Panc1 (cell line): ENCODE measurements at regions not wholly inside any gene's neighbourhood (a gene's known extent, or its start where the extent isn't known, plus 50 kb on each side); places are given as distances from the start of the nearest gene placed in this dataset.

Experiments
- ATAC-seq: fragments of 200-7000 bp; cut with Tn5 transposase; 2 replicates; pipeline ENCODE4 v1.9.1; 2020; ENCODE audit warnings: mild to moderate bottlenecking, moderate library complexity
- BruUV-seq: library from RNA; stranded (reverse); fragments of 400-500 nt; replicated peaks from 2 replicates; lab custom pipeline; 2021; lab: Mats Ljungman, UMichigan
- CTCF ChIA-PET: fragments of 300-600 bp; sonication (Branson Sonifier 250); formaldehyde crosslinking; loops from one replicate; lab custom pipeline; 2022; ENCODE audit warnings: antibody characterized with exemption; lab: Charles Lee
- POLR2A ChIA-PET: fragments of 300-600 bp; sonication (Branson Sonifier 250); formaldehyde crosslinking; loops from one replicate; lab custom pipeline; 2022; ENCODE audit warnings: antibody characterized with exemption; lab: Charles Lee
- DNase-seq: peaks from one replicate; pipeline ENCODE4 v3.0.0-alpha.2; 2010; ENCODE audit warnings: low read depth, low spot score
- H3K27ac ChIP-seq: 2 replicates; pipeline ENCODE4 v1.5.1; 2011; ENCODE audit warnings: mild to moderate bottlenecking, low read length, inconsistent platforms
- H3K27me3 ChIP-seq: fragments of 200-500 bp; sonication (Bioruptor generic); 2 replicates; pipeline ENCODE4 v1.6.0; 2014; ENCODE audit warnings: low read length, inconsistent platforms; ENCODE audit not compliant: control insufficient read depth, insufficient read depth
- H3K36me3 ChIP-seq: fragments of 200-500 bp; sonication (Bioruptor generic); 2 replicates; pipeline ENCODE4 v1.5.1; 2014; ENCODE audit warnings: inconsistent platforms, mild to moderate bottlenecking, low read length, moderate library complexity; ENCODE audit not compliant: control insufficient read depth, insufficient read depth
- H3K4me1 ChIP-seq: 2 replicates; pipeline ENCODE4 v1.5.1; 2011; ENCODE audit warnings: inconsistent platforms, mild to moderate bottlenecking, low read length, moderate library complexity; ENCODE audit not compliant: control insufficient read depth, insufficient read depth
- H3K4me3 ChIP-seq, 2 experiments: 2 replicates each; pipeline ENCODE4 v1.5.1; 2011 to 2012; ENCODE audit warnings: low read depth in 2 of 2, low read length in 2 of 2, mild to moderate bottlenecking in 2 of 2, inconsistent platforms in 1 of 2, moderate library complexity in 1 of 2
- H3K9me3 ChIP-seq: fragments of 200-500 bp; sonication (Bioruptor generic); 2 replicates; pipeline ENCODE4 v1.5.1; 2014; ENCODE audit warnings: low read depth, mild to moderate bottlenecking, inconsistent platforms, low read length, moderate library complexity; ENCODE audit not compliant: control insufficient read depth, insufficient read depth
- POLR2AphosphoS5 ChIP-seq: IDR thresholded peaks from 2 replicates; pipeline ENCODE4 v1.6.1; 2012; ENCODE audit warnings: mild to moderate bottlenecking, low read depth, low read length, moderate library complexity
- SIN3A ChIP-seq: IDR thresholded peaks from 2 replicates; pipeline ENCODE4 v1.6.1; 2012; ENCODE audit warnings: low read depth, mild to moderate bottlenecking, low read length, moderate library complexity, borderline replicate concordance; ENCODE audit not compliant: insufficient read depth
- TCF7L2 ChIP-seq: IDR thresholded peaks from 2 replicates; pipeline ENCODE4 v1.6.1; 2011; ENCODE audit warnings: mild to moderate bottlenecking, low read depth, low read length, inconsistent platforms
- in situ Hi-C: cut with HindIII; loops from 2 replicates; pipeline ENCODE4 v1.10.0; 2016; ENCODE audit warnings: low sequenced_read_pairs, low pct_unique_long_range_greater_than_20kb
- intact Hi-C: fragments of 100-400 bp; cut with micrococcal nuclease; formaldehyde crosslinking; loops from one replicate; pipeline ENCODE4 v1.10.0; 2022; ENCODE audit not compliant: unreplicated experiment
- TF ChIP-seq, protein P1 (sequence below), 2 experiments: IDR thresholded peaks; 2 replicates each; pipeline ENCODE4 v1.6.1; 2011 to 2012; ENCODE audit warnings: low read depth in 2 of 2, control low read depth in 1 of 2, low read length in 1 of 2, mild to moderate bottlenecking in 1 of 2, moderate library complexity in 1 of 2; ENCODE audit not compliant: insufficient read depth in 1 of 2
- TF ChIP-seq, protein P2 (sequence below): fragments of 450-650 bp; IDR thresholded peaks from 2 replicates; pipeline ENCODE4 v1.5.1; 2017; ENCODE audit warnings: mild to moderate bottlenecking

GRCh38 chr11:123264431-123264780 is 69.4 kb upstream of the CLMP start:
- ATAC-seq (no peak), DNase-seq (no peak)
- intact Hi-C loops (no loop called here), in situ Hi-C loops (no loop called here)
- no peak overlapping the region for H3K27ac ChIP-seq
- H3K4me3 ChIP-seq = no peak overlapping the region
- peaks cover 11% of the 10 kb centered on the region for H3K27me3 ChIP-seq
- H3K9me3 ChIP-seq = no peaks in the 10 kb centered on the region
- ChIA-PET CTCF (no interaction called here), POLR2A (no interaction called here)
- peaks cover 7% of the 10 kb centered on the region; the same call in 1 of the 2 replicates for H3K4me1 ChIP-seq
- TF ChIP-seq SIN3A = no peak
- TF ChIP-seq, protein P1, sequence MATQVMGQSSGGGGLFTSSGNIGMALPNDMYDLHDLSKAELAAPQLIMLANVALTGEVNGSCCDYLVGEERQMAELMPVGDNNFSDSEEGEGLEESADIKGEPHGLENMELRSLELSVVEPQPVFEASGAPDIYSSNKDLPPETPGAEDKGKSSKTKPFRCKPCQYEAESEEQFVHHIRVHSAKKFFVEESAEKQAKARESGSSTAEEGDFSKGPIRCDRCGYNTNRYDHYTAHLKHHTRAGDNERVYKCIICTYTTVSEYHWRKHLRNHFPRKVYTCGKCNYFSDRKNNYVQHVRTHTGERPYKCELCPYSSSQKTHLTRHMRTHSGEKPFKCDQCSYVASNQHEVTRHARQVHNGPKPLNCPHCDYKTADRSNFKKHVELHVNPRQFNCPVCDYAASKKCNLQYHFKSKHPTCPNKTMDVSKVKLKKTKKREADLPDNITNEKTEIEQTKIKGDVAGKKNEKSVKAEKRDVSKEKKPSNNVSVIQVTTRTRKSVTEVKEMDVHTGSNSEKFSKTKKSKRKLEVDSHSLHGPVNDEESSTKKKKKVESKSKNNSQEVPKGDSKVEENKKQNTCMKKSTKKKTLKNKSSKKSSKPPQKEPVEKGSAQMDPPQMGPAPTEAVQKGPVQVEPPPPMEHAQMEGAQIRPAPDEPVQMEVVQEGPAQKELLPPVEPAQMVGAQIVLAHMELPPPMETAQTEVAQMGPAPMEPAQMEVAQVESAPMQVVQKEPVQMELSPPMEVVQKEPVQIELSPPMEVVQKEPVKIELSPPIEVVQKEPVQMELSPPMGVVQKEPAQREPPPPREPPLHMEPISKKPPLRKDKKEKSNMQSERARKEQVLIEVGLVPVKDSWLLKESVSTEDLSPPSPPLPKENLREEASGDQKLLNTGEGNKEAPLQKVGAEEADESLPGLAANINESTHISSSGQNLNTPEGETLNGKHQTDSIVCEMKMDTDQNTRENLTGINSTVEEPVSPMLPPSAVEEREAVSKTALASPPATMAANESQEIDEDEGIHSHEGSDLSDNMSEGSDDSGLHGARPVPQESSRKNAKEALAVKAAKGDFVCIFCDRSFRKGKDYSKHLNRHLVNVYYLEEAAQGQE (IDR thresholded peaks at IDR 0.05; ENCODE audit: insufficient read depth in 1 of 2, low read depth in 2 of 2, low read length in 1 of 2) = no peak
- TF ChIP-seq POLR2AphosphoS5 = no peak
- TF ChIP-seq, protein P2, sequence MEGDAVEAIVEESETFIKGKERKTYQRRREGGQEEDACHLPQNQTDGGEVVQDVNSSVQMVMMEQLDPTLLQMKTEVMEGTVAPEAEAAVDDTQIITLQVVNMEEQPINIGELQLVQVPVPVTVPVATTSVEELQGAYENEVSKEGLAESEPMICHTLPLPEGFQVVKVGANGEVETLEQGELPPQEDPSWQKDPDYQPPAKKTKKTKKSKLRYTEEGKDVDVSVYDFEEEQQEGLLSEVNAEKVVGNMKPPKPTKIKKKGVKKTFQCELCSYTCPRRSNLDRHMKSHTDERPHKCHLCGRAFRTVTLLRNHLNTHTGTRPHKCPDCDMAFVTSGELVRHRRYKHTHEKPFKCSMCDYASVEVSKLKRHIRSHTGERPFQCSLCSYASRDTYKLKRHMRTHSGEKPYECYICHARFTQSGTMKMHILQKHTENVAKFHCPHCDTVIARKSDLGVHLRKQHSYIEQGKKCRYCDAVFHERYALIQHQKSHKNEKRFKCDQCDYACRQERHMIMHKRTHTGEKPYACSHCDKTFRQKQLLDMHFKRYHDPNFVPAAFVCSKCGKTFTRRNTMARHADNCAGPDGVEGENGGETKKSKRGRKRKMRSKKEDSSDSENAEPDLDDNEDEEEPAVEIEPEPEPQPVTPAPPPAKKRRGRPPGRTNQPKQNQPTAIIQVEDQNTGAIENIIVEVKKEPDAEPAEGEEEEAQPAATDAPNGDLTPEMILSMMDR = no peak
- no peak for TF ChIP-seq TCF7L2
- BruUV-seq = no TSS peak
- H3K36me3 ChIP-seq = no peaks in the 10 kb centered on the region

- Histone ChIP-seq H3K36me3 (no peaks in the 10 kb centered on the region), H3K27ac (0 out of 2 replicates have a peak overlapping the region, but pooled peaks have one; percentile 34), H3K4me3 (peak overlapping the region; percentile 21 to 60), H3K27me3 (peaks cover 10% of the 10 kb centered on the region; the same call in 1 of the 2 replicates), H3K9me3 (no peaks in the 10 kb centered on the region; the same call in 1 of the 2 replicates), H3K4me1 (peaks cover 7% of the 10 kb centered on the region; the same call in 1 of the 2 replicates)
- in situ Hi-C loops (no loop called here), intact Hi-C loops (no loop called here)
- DNase-seq (peak; percentile 13), ATAC-seq (peak; percentile 97)
- TF ChIP-seq, protein P1 (IDR thresholded peaks at IDR 0.05; ENCODE audit: insufficient read depth in 1 of 2, low read depth in 2 of 2, low read length in 1 of 2) = no peak
- TF ChIP-seq, protein P2 = peak; percentile 99
- TF ChIP-seq TCF7L2 = no peak
- no peak for TF ChIP-seq SIN3A
- no peak for TF ChIP-seq POLR2AphosphoS5
- POLR2A ChIA-PET = no interaction called here
- no TSS peak for BruUV-seq
- CTCF ChIA-PET = interaction anchor here (0.6 to 2.0 kb wide), 16 partner anchors 13 to 448 kb away, joined by 3 to 17 read pairs (median 4); no protein-coding TSS in a partner anchor
Measured at GRCh38 chr11:123261345-123262106, 66.5 kb upstream of the CLMP start.
